OCI-LY1 (cell line): ENCODE measurements at regions not wholly inside any gene's neighbourhood (a gene's known extent, or its start where the extent isn't known, plus 50 kb on each side); places are given as distances from the start of the nearest gene placed in this dataset.

Experiments used
- H2AFZ ChIP-seq: fragments of 200-600 bp; sonication (generic), shearing (Covaris generic); 2 replicates; pipeline ENCODE4 v1.6.0; 2014; ENCODE audit warnings: antibody characterized with exemption, mild to moderate bottlenecking, low read length
- H3F3A ChIP-seq: fragments of 200-600 bp; sonication (generic), shearing (Covaris generic); 2 replicates; pipeline ENCODE4 v1.6.0; 2014; ENCODE audit warnings: mild to moderate bottlenecking, antibody characterized with exemption, low read length, moderate library complexity; ENCODE audit not compliant: insufficient read depth
- H3K27ac ChIP-seq: fragments of 200-600 bp; sonication (generic); 2 replicates; pipeline ENCODE4 v1.5.1; 2014; ENCODE audit warnings: low read length, mixed run types, mild to moderate bottlenecking, low read depth; ENCODE audit not compliant: poor library complexity, severe bottlenecking
- H3K27me3 ChIP-seq: fragments of 200-600 bp; sonication (generic); 2 replicates; pipeline ENCODE4 v1.6.0; 2014; ENCODE audit warnings: antibody characterized with exemption, mild to moderate bottlenecking, low read length, moderate library complexity; ENCODE audit not compliant: insufficient read depth
- H3K36me3 ChIP-seq: fragments of 200-600 bp; sonication (generic); 2 replicates; pipeline ENCODE4 v1.6.1; 2014; ENCODE audit warnings: mild to moderate bottlenecking, antibody characterized with exemption, low read length, moderate library complexity, mixed read lengths; ENCODE audit not compliant: insufficient read depth
- H3K4me1 ChIP-seq: fragments of 200-600 bp; sonication (generic); 2 replicates; pipeline ENCODE4 v1.5.1; 2014; ENCODE audit warnings: mild to moderate bottlenecking, low read length, moderate library complexity; ENCODE audit not compliant: insufficient read depth, severe bottlenecking
- H3K4me2 ChIP-seq: fragments of 200-600 bp; sonication (generic), shearing (Covaris generic); 2 replicates; pipeline ENCODE4 v1.6.1; 2014; ENCODE audit warnings: low read length
- H3K4me3 ChIP-seq: fragments of 200-600 bp; sonication (generic); 2 replicates; pipeline ENCODE4 v1.5.1; 2014; ENCODE audit warnings: low read length, low read depth, mild to moderate bottlenecking, mixed read lengths; ENCODE audit not compliant: poor library complexity, severe bottlenecking
- H3K79me2 ChIP-seq: fragments of 200-600 bp; shearing (Covaris generic); 2 replicates; pipeline ENCODE4 v1.6.1; 2016; ENCODE audit warnings: mixed run types, low read length, mixed read lengths; ENCODE audit not compliant: insufficient read depth
- H3K9ac ChIP-seq: fragments of 200-600 bp; sonication (generic), shearing (Covaris generic); 2 replicates; pipeline ENCODE4 v1.6.1; 2014; ENCODE audit warnings: mild to moderate bottlenecking, low read length, mixed read lengths
- H3K9me2 ChIP-seq: fragments of 200-600 bp; sonication (generic), shearing (Covaris generic); 2 replicates; pipeline ENCODE4 v1.6.1; 2014; ENCODE audit warnings: low read depth, mild to moderate bottlenecking, low read length, mixed read lengths
- H3K9me3 ChIP-seq: fragments of 200-600 bp; shearing (Covaris generic); 2 replicates; pipeline ENCODE4 v1.6.1; 2014; ENCODE audit warnings: low read length, mixed read lengths
- H4K20me1 ChIP-seq: fragments of 200-600 bp; sonication (generic), shearing (Covaris generic); 2 replicates; pipeline ENCODE4 v1.6.0; 2016; ENCODE audit warnings: mild to moderate bottlenecking, low read length; ENCODE audit not compliant: insufficient read depth
- EZH2 ChIP-seq: fragments of 200-600 bp; sonication (generic), shearing (Covaris generic); IDR thresholded peaks from 2 replicates; pipeline ENCODE4 v1.8.0; 2017; ENCODE audit warnings: borderline replicate concordance, mixed run types, mild to moderate bottlenecking, antibody characterized with exemption, low read length, moderate library complexity, mixed read lengths
- TF ChIP-seq, protein P1 (sequence below): fragments of 200-600 bp; sonication (generic), shearing (Covaris generic); IDR thresholded peaks from 2 replicates; pipeline ENCODE4 v1.5.1; 2017; ENCODE audit warnings: mild to moderate bottlenecking, antibody characterized with exemption, low read length, moderate library complexity, mixed read lengths

DNA sequence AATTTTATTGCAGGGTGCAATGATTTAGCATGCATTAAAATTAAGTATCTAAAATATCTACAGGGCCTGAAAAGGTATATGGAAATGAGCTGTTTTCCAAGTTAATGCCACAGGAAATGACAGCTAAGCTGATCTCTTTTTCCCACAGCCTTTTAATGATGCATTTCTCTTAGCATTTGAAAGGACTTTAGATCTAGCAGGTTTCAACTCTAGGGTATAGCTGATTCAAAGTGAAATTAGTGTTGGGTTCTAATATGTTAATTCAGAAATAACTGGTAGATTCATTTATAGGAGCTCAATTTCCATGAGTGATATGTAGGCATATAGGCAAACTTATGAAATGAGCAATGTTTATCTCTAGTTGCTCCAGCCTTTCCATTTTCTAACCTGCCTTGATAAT, 274.2 kb downstream of the CASP12 start:
- H3F3A ChIP-seq = no peaks in the 10 kb centered on the region
- no peaks in the 10 kb centered on the region for H3K79me2 ChIP-seq
- no peak overlapping the region for H3K4me3 ChIP-seq
- TF ChIP-seq, protein P1, sequence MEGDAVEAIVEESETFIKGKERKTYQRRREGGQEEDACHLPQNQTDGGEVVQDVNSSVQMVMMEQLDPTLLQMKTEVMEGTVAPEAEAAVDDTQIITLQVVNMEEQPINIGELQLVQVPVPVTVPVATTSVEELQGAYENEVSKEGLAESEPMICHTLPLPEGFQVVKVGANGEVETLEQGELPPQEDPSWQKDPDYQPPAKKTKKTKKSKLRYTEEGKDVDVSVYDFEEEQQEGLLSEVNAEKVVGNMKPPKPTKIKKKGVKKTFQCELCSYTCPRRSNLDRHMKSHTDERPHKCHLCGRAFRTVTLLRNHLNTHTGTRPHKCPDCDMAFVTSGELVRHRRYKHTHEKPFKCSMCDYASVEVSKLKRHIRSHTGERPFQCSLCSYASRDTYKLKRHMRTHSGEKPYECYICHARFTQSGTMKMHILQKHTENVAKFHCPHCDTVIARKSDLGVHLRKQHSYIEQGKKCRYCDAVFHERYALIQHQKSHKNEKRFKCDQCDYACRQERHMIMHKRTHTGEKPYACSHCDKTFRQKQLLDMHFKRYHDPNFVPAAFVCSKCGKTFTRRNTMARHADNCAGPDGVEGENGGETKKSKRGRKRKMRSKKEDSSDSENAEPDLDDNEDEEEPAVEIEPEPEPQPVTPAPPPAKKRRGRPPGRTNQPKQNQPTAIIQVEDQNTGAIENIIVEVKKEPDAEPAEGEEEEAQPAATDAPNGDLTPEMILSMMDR = no peak
- no peak for TF ChIP-seq EZH2
- H3K4me2 ChIP-seq = no peak overlapping the region
- H3K36me3 ChIP-seq = no peaks in the 10 kb centered on the region
- H3K9me2 ChIP-seq = no peaks in the 10 kb centered on the region
- H3K4me1 ChIP-seq = no peaks in the 10 kb centered on the region
- no peak overlapping the region for H3K9ac ChIP-seq
- H4K20me1 ChIP-seq = no peaks in the 10 kb centered on the region
- H3K9me3 ChIP-seq = no peaks in the 10 kb centered on the region
- H3K27ac ChIP-seq = no peak overlapping the region
- H3K27me3 ChIP-seq = no peaks in the 10 kb centered on the region
- H2AFZ ChIP-seq = no peak overlapping the region

DNA sequence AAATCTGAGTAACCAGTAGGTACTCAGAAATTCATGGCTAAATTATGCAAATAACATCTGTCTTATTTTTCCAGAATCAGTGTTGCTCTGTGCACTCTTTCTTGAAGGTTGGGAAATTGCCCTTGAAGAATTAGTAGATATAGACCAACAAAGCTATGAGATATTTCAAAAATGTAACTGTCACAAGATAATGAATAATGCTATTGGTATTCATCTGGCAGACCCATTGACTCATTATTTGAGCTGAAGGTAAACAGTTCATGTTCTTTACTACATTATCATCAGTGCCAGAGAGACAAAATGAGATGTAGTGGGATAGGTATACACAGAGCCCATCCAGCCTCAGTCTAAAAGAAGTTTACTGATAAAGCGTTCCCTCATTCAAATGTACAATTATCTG, 274.7 kb downstream of the CASP12 start:
- TF ChIP-seq EZH2 = no peak
- TF ChIP-seq, protein P1 = no peak
- H4K20me1 ChIP-seq = no peaks in the 10 kb centered on the region
- H3K9ac ChIP-seq = no peak overlapping the region
- no peaks in the 10 kb centered on the region for H3K4me1 ChIP-seq
- no peaks in the 10 kb centered on the region for H3F3A ChIP-seq
- no peak overlapping the region for H3K4me2 ChIP-seq
- H3K9me2 ChIP-seq = no peaks in the 10 kb centered on the region
- no peak overlapping the region for H3K4me3 ChIP-seq
- no peaks in the 10 kb centered on the region for H3K27me3 ChIP-seq
- H3K9me3 ChIP-seq = no peaks in the 10 kb centered on the region
- H3K27ac ChIP-seq = no peak overlapping the region
- no peaks in the 10 kb centered on the region for H3K36me3 ChIP-seq
- H3K79me2 ChIP-seq = no peaks in the 10 kb centered on the region
- H2AFZ ChIP-seq = no peak overlapping the region

DNA sequence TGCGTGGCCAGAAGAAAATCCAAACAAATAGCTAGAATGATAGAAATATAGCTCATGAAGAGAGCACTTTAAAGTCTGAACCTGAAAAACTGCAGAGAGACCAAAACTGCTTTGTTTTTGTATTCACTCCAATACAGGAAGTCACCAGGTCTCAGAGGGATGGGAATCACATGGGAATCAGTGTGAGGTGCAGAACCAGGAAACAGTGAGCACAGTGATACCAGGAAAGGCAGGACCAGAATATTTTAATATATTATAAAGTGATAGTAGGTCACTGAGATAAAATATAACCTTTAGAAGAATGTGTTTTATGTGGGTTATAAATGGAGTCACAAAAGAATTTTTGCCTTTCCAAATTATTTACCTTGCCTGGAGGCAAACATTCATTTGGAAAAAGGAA, 277.3 kb downstream of the CASP12 start:
- TF ChIP-seq, protein P1 = no peak
- TF ChIP-seq EZH2 = no peak
- H3K4me3 ChIP-seq = no peak overlapping the region
- H3F3A ChIP-seq = no peaks in the 10 kb centered on the region
- H2AFZ ChIP-seq = no peak overlapping the region
- no peak overlapping the region for H3K27ac ChIP-seq
- H3K9me2 ChIP-seq = no peaks in the 10 kb centered on the region
- H4K20me1 ChIP-seq = no peaks in the 10 kb centered on the region
- no peaks in the 10 kb centered on the region for H3K36me3 ChIP-seq
- no peak overlapping the region for H3K9ac ChIP-seq
- no peaks in the 10 kb centered on the region for H3K27me3 ChIP-seq
- no peak overlapping the region for H3K4me2 ChIP-seq
- H3K4me1 ChIP-seq = no peaks in the 10 kb centered on the region
- no peaks in the 10 kb centered on the region for H3K79me2 ChIP-seq
- H3K9me3 ChIP-seq = no peaks in the 10 kb centered on the region
